PFSK-1 (cell line): ENCODE measurements at regions not wholly inside any gene's neighbourhood (a gene's known extent, or its start where the extent isn't known, plus 50 kb on each side); places are given as distances from the start of the nearest gene placed in this dataset.

Experiments used
- FOXP2 ChIP-seq: optimal IDR thresholded peaks from 2 replicates; pipeline ENCODE3; 2011; ENCODE audit warnings: borderline replicate concordance, control low read depth, inconsistent platforms; ENCODE audit not compliant: insufficient read depth; ENCODE audit errors: extremely low read length, extremely low read depth
- POLR2AphosphoS5 ChIP-seq: IDR thresholded peaks from 2 replicates; pipeline ENCODE4 v1.6.1; 2012; ENCODE audit warnings: low read depth, mild to moderate bottlenecking, control low read depth, low read length, moderate library complexity
- REST ChIP-seq, 2 experiments: IDR thresholded peaks; 2 replicates each; pipeline versions ENCODE4 v1.6.1 to v1.8.0; 2011 to 2012; ENCODE audit warnings: low read depth in 2 of 2, low read length in 2 of 2, control low read depth in 1 of 2, inconsistent platforms in 1 of 2, mild to moderate bottlenecking in 1 of 2, moderate library complexity in 1 of 2; ENCODE audit not compliant: insufficient read depth in 1 of 2
- SIN3A ChIP-seq: IDR thresholded peaks from 2 replicates; pipeline ENCODE4 v1.6.1; 2012; ENCODE audit warnings: mild to moderate bottlenecking, low read length, moderate library complexity, borderline replicate concordance; ENCODE audit not compliant: insufficient read depth
- TAF1 ChIP-seq: IDR thresholded peaks from 2 replicates; pipeline ENCODE4 v1.6.1; 2012; ENCODE audit warnings: low read length, control low read depth, borderline replicate concordance; ENCODE audit not compliant: insufficient read depth

GRCh38 chr4:31034550-31034949 lies 314.4 kb downstream of the PCDH7 start:
- no peak for TF ChIP-seq SIN3A

GRCh38 chr4:31035761-31036160 lies 315.6 kb downstream of the PCDH7 start:
- no peak for TF ChIP-seq SIN3A
- no peak for TF ChIP-seq REST (IDR thresholded peaks at IDR 0.05; ENCODE audit: insufficient read depth in 1 of 2, low read depth in 2 of 2, low read length in 2 of 2)
- no peak for TF ChIP-seq FOXP2

- TF ChIP-seq FOXP2: no peak
- TF ChIP-seq SIN3A: no peak
- TF ChIP-seq POLR2AphosphoS5: no peak
- TF ChIP-seq TAF1: no peak
- no peak for TF ChIP-seq REST (IDR thresholded peaks at IDR 0.05; ENCODE audit: insufficient read depth in 1 of 2, low read depth in 2 of 2, low read length in 2 of 2)
Measured at GRCh38 chr4:31037703-31038102, 317.5 kb downstream of the PCDH7 start.

GRCh38 chr4:31039382-31039781 lies 319.2 kb downstream of the PCDH7 start:
- TF ChIP-seq REST (IDR thresholded peaks at IDR 0.05; ENCODE audit: insufficient read depth in 1 of 2, low read depth in 2 of 2, low read length in 2 of 2) (no peak), SIN3A (no peak), FOXP2 (no peak), TAF1 (no peak), POLR2AphosphoS5 (no peak)

GRCh38 chr4:31040106-31040505 lies 319.9 kb downstream of the PCDH7 start:
- TF ChIP-seq SIN3A (no peak), REST (IDR thresholded peaks at IDR 0.05; ENCODE audit: insufficient read depth in 1 of 2, low read depth in 2 of 2, low read length in 2 of 2) (no peak), POLR2AphosphoS5 (no peak)

- TF ChIP-seq POLR2AphosphoS5: no peak
- TF ChIP-seq FOXP2: no peak
- TF ChIP-seq REST (IDR thresholded peaks at IDR 0.05; ENCODE audit: insufficient read depth in 1 of 2, low read depth in 2 of 2, low read length in 2 of 2): no peak
- TF ChIP-seq TAF1: no peak
- no peak for TF ChIP-seq SIN3A
Measured at GRCh38 chr4:31041385-31041784, 321.2 kb downstream of the PCDH7 start.
